ENCODE measurements at regions not wholly inside any gene's neighbourhood (a gene's known extent, or its start where the extent isn't known, plus 50 kb on each side); places are given as distances from the start of the nearest gene placed in this dataset.

DNA sequence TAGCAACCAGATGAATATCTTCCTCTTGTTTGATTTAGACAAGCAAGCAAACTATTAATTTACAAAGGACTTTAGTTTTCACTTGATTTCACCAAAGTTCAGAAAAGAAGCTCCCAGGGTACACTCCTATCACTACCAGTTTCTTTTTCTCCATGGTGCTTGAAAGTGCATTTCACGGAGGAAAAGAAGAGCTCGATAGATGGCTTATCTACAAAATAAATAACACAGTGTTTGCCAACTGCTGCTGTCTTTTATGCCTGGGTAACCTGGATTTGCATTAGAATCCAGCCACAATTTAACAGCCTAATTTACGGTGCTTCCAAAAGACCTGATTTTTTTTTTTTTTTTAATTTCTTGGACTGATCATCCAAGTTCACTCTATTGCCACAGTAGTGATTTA lies 275.7 kb downstream of the GPR37 start:
- TF ChIP-seq, protein P1, sequence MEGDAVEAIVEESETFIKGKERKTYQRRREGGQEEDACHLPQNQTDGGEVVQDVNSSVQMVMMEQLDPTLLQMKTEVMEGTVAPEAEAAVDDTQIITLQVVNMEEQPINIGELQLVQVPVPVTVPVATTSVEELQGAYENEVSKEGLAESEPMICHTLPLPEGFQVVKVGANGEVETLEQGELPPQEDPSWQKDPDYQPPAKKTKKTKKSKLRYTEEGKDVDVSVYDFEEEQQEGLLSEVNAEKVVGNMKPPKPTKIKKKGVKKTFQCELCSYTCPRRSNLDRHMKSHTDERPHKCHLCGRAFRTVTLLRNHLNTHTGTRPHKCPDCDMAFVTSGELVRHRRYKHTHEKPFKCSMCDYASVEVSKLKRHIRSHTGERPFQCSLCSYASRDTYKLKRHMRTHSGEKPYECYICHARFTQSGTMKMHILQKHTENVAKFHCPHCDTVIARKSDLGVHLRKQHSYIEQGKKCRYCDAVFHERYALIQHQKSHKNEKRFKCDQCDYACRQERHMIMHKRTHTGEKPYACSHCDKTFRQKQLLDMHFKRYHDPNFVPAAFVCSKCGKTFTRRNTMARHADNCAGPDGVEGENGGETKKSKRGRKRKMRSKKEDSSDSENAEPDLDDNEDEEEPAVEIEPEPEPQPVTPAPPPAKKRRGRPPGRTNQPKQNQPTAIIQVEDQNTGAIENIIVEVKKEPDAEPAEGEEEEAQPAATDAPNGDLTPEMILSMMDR (IDR thresholded peaks at IDR 0.05): no peak
- TF ChIP-seq POLR2A (IDR thresholded peaks at IDR 0.05): no peak
- 34 to 60% methylated on average over 3 of the region's 3 CpGs for WGBS, 2 donors
- DNase-seq (ENCODE audit: low spot score in 2 of 2): no peak
- intact Hi-C loops (cut with DNase I; ENCODE audit: low total_unique reads): no loop called here
- no peak overlapping the region for H3K4me3 ChIP-seq (ENCODE audit: low read depth, poor library complexity, severe bottlenecking)

DNA sequence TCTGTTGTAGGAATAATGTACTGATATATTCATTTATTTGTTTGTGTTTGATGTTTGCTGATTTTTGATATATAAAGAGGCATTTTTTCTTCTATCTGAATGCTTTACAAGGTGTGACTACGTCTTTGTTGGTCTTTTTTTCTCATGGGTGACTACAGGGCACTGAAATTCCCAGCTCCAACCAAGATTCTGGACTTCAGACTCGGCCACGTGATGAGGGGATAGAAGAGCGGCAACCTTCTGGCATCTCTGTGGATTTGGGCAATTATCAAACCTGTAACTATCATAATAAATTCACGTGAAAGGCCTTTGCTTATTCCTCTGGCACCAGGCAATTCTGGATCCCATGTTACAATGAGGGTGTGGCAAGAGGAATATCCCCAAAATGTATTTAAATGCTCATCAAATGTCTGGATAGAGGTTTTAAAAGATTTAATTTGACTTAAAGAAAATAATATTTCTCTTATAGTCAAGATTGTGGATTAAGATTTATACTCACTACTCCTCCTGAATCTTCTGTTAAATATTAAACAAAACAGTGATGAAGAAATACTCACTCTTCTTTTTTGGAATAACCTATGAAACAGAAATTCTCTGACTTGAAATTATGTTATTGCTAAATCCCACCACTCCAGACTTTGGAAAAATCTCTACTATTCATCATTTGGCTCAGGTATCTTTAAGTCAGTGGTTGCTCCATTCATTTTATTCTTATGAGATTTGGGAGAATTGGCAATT lies 276.3 kb downstream of the GPR37 start:
- DNase-seq (ENCODE audit: low spot score in 2 of 2): no peak
- no peak overlapping the region for H3K4me3 ChIP-seq (ENCODE audit: low read depth, poor library complexity, severe bottlenecking)
- intact Hi-C loops (cut with DNase I; ENCODE audit: low total_unique reads): no loop called here
- no peak for TF ChIP-seq POLR2A (IDR thresholded peaks at IDR 0.05)
- TF ChIP-seq, protein P1 (IDR thresholded peaks at IDR 0.05): no peak
- WGBS, 2 donors: 71 to 74% methylated on average over 5 of the region's 5 CpGs

DNA sequence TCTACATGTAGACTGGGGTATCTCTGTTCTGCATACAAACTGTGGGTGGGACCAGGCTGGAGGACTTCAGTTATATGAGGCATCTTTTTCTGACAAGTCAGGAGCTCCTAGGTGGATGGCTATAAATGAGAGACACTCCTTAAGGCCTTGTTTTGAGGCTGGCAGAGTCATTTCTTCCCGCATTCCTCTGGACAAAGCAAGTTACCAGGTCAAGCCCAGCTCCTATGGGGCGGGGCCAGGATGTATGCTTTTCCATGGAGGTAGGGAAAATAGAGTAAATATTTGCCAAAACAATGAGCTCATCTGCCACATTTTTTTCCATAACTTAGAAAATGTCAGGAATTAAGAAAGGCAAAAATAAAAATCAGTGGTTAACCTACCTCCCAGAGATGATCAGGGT lies 283.4 kb downstream of the GPR37 start:
- TF ChIP-seq, protein P1 (IDR thresholded peaks at IDR 0.05): no peak
- no peak for TF ChIP-seq POLR2A (IDR thresholded peaks at IDR 0.05)
- intact Hi-C loops (cut with DNase I; ENCODE audit: low total_unique reads): no loop called here
- 74 to 86% methylated on average over 2 of the region's 2 CpGs for WGBS, 2 donors
- DNase-seq (ENCODE audit: low spot score in 2 of 2): no peak
- H3K4me3 ChIP-seq (ENCODE audit: low read depth, poor library complexity, severe bottlenecking): no peak overlapping the region

DNA sequence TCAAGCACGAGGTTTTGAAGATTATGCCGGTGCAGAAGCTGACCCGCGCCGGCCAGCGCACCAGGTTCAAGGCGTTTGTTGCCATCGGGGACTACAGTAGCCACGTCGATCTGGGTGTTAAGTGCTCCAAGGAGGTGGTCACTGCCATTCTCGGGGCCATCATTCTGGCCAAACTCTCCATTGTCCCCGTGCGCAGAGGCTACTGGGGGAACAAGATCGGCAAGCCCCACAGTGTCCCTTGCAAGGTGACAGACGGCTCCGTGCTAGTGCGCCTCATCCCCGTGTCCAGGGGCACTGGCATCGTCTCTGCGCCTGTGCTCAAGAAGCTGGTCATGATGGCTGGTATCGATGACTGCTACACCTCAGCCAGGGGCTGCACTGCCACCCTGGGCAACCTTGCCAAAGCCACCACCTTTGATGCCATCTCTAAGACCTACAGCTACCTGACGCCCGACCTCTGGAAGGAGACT lies 284.7 kb downstream of the GPR37 start:
- 95% methylated on average over 23 of the region's 23 CpGs for WGBS, 2 donors
- no peak overlapping the region for H3K4me3 ChIP-seq (ENCODE audit: low read depth, poor library complexity, severe bottlenecking)
- TF ChIP-seq, protein P1 (IDR thresholded peaks at IDR 0.05): no peak
- TF ChIP-seq POLR2A (IDR thresholded peaks at IDR 0.05): no peak
- intact Hi-C loops (cut with DNase I; ENCODE audit: low total_unique reads): no loop called here
- DNase-seq (ENCODE audit: low spot score in 2 of 2): no peak

DNA sequence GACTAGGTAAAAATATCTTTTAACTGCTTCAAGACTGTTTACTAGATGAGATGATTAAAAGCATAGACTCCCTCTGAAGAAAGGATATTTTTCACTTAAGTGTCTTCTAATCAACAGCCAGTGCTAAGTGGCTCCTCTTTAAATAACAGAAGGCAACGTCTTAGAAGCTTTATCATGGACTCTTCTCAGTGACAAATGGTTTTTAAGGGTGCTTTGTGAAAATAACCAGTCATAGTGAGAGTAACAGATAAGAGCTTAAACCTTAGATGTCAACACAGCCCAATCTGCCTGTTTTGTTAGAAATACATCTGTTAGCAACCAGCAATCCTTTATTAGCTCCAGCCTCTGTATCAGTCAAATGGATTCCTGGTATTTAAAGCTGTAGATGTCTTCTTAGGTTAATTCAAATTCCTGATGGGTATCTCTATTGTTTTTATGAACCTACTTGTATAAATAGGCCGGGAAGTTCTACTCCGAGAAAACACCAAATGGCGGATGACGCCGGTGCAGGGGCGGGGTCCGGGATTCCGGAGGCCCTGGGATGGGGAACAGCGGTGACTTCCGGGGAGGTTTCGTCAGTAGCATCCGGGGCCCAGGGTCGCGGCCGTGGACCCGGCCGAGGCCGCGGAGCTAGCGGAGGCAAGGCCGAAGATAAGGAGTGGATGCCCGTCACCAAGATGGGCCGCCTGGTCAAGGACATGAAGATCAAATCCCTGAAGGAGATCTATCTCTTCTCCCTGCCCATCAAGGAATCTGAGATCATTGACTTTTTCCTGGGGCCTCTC lies 285.4 kb downstream of the GPR37 start:
- DNase-seq (ENCODE audit: low spot score in 2 of 2): no peak
- intact Hi-C loops (cut with DNase I; ENCODE audit: low total_unique reads): no loop called here
- no peak for TF ChIP-seq POLR2A (IDR thresholded peaks at IDR 0.05)
- TF ChIP-seq, protein P1 (IDR thresholded peaks at IDR 0.05): no peak
- 91 to 93% methylated on average over 24 of the region's 24 CpGs for WGBS, 2 donors
- no peak overlapping the region for H3K4me3 ChIP-seq (ENCODE audit: low read depth, poor library complexity, severe bottlenecking)

Data from lower leg skin (tissue), 4 donors.